ENCODE measurements at regions not wholly inside any gene's neighbourhood (a gene's known extent, or its start where the extent isn't known, plus 50 kb on each side); places are given as distances from the start of the nearest gene placed in this dataset.

DNA sequence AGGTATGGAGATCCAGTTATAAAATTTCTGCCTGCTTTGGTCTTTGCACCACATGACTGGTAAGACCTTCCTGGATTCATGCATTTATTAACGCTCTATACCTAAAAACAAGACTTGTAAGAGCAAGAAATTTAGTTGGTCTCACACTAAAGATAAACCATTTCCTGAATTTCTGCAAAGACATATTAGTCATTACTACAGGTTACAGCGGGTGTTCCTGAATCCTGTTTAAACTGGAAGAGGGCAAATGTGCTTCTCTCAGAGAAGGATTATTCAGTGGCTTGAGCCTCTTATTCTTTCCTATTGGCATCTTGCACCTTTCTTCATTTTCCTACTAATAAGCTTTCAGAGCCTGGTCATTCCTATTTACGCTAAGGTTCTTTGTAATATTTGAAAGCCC, 397.6 kb upstream of the TENM3 start:
- no peak for ATAC-seq
- intact Hi-C loops (cut with DNase I; ENCODE audit: low total_unique reads) (no loop called here), in situ Hi-C loops (cut with MboI; ENCODE audit: low sequenced_read_pairs in 4 of 4) (no loop called here)
- H3K36me3 ChIP-seq = no peaks in the 10 kb centered on the region
- H3K4me1 ChIP-seq = no peaks in the 10 kb centered on the region
- H3K4me3 ChIP-seq = no peak overlapping the region
- H3K27ac ChIP-seq = no peak overlapping the region
- no peak for TF ChIP-seq CTCF (IDR thresholded peaks at IDR 0.05 in 4 of 5, conservative IDR thresholded peaks at IDR 0.05 in 1 of 5)
- TF ChIP-seq POLR2A (IDR thresholded peaks at IDR 0.05) = no peak
- DNase-seq = no peak
- no peaks in the 10 kb centered on the region for H3K9me3 ChIP-seq
- H3K27me3 ChIP-seq = no peaks in the 10 kb centered on the region

DNA sequence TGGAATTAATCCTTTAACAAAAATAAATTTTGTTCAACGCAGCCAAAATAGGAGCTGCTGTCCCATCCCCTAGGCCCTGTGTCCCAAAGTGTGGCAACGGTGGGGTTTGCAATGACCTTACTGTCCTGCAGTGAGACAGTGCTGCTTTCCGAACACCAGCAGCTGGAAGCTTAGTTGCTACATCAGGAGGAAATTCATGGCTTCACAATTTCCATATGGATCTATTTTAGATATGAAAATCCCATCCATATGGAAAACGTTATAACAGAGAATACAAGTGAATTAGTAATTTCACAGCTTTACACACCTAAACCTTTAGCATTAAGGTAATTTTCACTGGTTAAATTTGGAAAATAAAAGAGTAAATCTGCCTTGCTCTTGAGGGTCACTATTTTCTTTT, 396.3 kb upstream of the TENM3 start:
- H3K36me3 ChIP-seq = no peaks in the 10 kb centered on the region
- no peaks in the 10 kb centered on the region for H3K9me3 ChIP-seq
- intact Hi-C loops (cut with DNase I; ENCODE audit: low total_unique reads) = no loop called here
- no peaks in the 10 kb centered on the region for H3K27me3 ChIP-seq
- no peaks in the 10 kb centered on the region for H3K4me1 ChIP-seq
- in situ Hi-C loops (cut with MboI; ENCODE audit: low sequenced_read_pairs in 4 of 4) = no loop called here
- ATAC-seq = no peak
- TF ChIP-seq CTCF (IDR thresholded peaks at IDR 0.05 in 4 of 5, conservative IDR thresholded peaks at IDR 0.05 in 1 of 5) = no peak
- DNase-seq = no peak
- no peak overlapping the region for H3K4me3 ChIP-seq
- no peak overlapping the region for H3K27ac ChIP-seq

- in situ Hi-C loops (cut with MboI; ENCODE audit: low sequenced_read_pairs in 4 of 4) (no loop called here), intact Hi-C loops (cut with DNase I; ENCODE audit: low total_unique reads) (no loop called here)
- Histone ChIP-seq H3K27me3 (no peaks in the 10 kb centered on the region), H3K9me3 (no peaks in the 10 kb centered on the region), H3K27ac (no peak overlapping the region), H3K4me3 (no peak overlapping the region), H3K36me3 (no peaks in the 10 kb centered on the region), H3K4me1 (no peaks in the 10 kb centered on the region)
- no peak for ATAC-seq
- no peak for DNase-seq
- TF ChIP-seq CTCF (IDR thresholded peaks at IDR 0.05 in 4 of 5, conservative IDR thresholded peaks at IDR 0.05 in 1 of 5) (no peak), POLR2A (IDR thresholded peaks at IDR 0.05) (no peak)
Measured at GRCh38 chr4:181848357-181848756, 394.8 kb upstream of the TENM3 start.

DNA sequence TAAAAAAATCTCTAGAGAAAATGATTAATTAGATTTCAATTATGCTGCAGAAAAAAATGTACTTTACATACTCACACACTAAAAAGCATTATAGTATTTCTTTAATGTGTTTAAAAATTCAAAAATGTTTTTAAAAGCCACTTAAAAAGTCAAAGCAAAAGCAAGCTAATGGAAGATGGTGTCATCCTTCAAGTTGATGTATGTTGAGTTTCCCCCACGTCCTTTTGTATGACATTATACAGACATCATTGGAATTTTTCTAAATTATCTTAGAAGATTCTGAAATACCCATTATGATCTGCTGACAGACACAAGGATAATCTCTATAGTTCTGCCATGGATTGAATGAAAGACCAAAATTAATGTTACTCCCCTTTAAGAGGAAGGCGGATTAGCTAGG, 393.7 kb upstream of the TENM3 start:
- Histone ChIP-seq H3K36me3 (no peaks in the 10 kb centered on the region), H3K27me3 (no peaks in the 10 kb centered on the region), H3K4me3 (no peak overlapping the region), H3K27ac (no peak overlapping the region), H3K9me3 (no peaks in the 10 kb centered on the region), H3K4me1 (no peaks in the 10 kb centered on the region)
- intact Hi-C loops (cut with DNase I; ENCODE audit: low total_unique reads) = no loop called here
- ATAC-seq (no peak), DNase-seq (no peak)
- in situ Hi-C loops (cut with MboI; ENCODE audit: low sequenced_read_pairs in 4 of 4) = no loop called here
- no peak for TF ChIP-seq POLR2A (IDR thresholded peaks at IDR 0.05)
- TF ChIP-seq CTCF (IDR thresholded peaks at IDR 0.05 in 4 of 5, conservative IDR thresholded peaks at IDR 0.05 in 1 of 5) = no peak

DNA sequence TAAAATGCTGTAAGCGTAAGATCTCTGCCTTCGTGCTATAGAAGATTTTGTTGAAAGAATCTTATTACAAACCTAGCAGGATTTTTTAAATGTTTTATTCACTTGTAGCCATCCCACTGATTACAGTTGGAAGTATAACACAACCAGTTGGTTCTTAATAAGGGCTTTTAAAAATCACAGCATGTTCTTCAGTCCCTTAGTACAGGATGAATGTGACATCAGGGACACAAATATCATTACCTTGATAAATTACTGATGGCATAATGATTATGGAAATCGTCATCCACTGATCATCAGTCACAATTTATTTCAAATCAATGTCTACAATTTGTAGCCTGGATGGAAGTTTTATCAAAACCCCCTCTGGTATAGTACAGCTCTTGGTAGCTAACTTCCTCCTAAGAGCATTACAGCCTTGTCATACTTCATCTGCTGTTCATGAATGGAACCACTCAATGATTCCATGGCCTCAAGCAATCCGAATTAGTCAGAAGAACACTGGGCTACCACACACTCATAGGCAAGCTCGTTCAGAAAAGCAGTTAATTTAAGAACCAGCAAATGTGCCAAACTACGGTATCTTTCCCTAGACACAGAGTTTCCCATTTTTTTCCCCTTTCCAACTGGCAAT, 389.2 kb upstream of the TENM3 start:
- H3K36me3 ChIP-seq = no peaks in the 10 kb centered on the region

More for the DNA sequence above, 389.2 kb upstream of the TENM3 start:
- Histone ChIP-seq H3K4me3 (no peak overlapping the region), H3K9me3 (no peaks in the 10 kb centered on the region), H3K27ac (no peak overlapping the region), H3K4me1 (no peaks in the 10 kb centered on the region), H3K27me3 (no peaks in the 10 kb centered on the region)
- in situ Hi-C loops (cut with MboI; ENCODE audit: low sequenced_read_pairs in 4 of 4) (no loop called here), intact Hi-C loops (cut with DNase I; ENCODE audit: low total_unique reads) (no loop called here)
- TF ChIP-seq POLR2A (IDR thresholded peaks at IDR 0.05) = no peak
- ATAC-seq = no peak
- DNase-seq = no peak

Data from gastrocnemius medialis (tissue), 4 donors.